H1 (cell line): ENCODE measurements at regions not wholly inside any gene's neighbourhood (a gene's known extent, or its start where the extent isn't known, plus 50 kb on each side); places are given as distances from the start of the nearest gene placed in this dataset.

Experiments
- CHD7 ChIP-seq: fragments of 300-600 bp; sonication (generic); IDR thresholded peaks from 2 replicates; pipeline ENCODE4 v1.7.1; 2012; ENCODE audit warnings: low read length, moderate library complexity, mild to moderate bottlenecking, inconsistent platforms; ENCODE audit not compliant: insufficient replicate concordance
- KDM4A ChIP-seq: IDR thresholded peaks from one replicate; pipeline ENCODE4 v1.7.1; 2012; ENCODE audit warnings: low read depth, mild to moderate bottlenecking, moderate library complexity, low read length, inconsistent platforms; ENCODE audit not compliant: severe bottlenecking
- PHF8 ChIP-seq: fragments of 200-600 bp; sonication (generic); conservative IDR thresholded peaks from 2 replicates; pipeline ENCODE4 v1.7.1; 2012; ENCODE audit warnings: low read depth, mild to moderate bottlenecking, inconsistent platforms, low read length, moderate library complexity
- TCF12 ChIP-seq: IDR thresholded peaks from 2 replicates; pipeline ENCODE4 v1.6.1; 2011; ENCODE audit warnings: low read depth, mild to moderate bottlenecking, low read length

GRCh38 chr5:54644226-54644625, 126.7 kb downstream of the SNX18 start (continued):
- TF ChIP-seq CHD7: no peak
- no peak for TF ChIP-seq PHF8
- TF ChIP-seq KDM4A: no peak
- no peak for TF ChIP-seq TCF12
